Stomach (tissue), 8 donors: ENCODE measurements at regions not wholly inside any gene's neighbourhood (a gene's known extent, or its start where the extent isn't known, plus 50 kb on each side); places are given as distances from the start of the nearest gene placed in this dataset.
A peak's percentile ranks its signal among the peaks of the same experiment; 100 is the strongest.

Experiments
- DNase-seq, 2 donors: peaks; one replicate each; pipeline versions ENCODE4 v3.0.0 to v3.0.0-alpha.2; 2013 to 2019
- H3K27ac ChIP-seq, 5 donors: fragments of 200-600 bp in 4 of 5; sonication (generic) in 4 of 5; one replicate each; pipeline ENCODE4 v1.5.1; 2013 to 2019; ENCODE audit warnings: mild to moderate bottlenecking in 1 of 5, moderate library complexity in 1 of 5
- H3K27me3 ChIP-seq, 3 donors: fragments of 200-600 bp; sonication (generic); one replicate each; pipeline ENCODE4 v1.5.1; 2017 to 2019; ENCODE audit warnings: mixed run types in 1 of 3
- H3K36me3 ChIP-seq, 4 donors: fragments of 200-600 bp; sonication (generic); 1 replicate in 3 of 4; 2 replicates in 1 of 4; pipeline ENCODE4 v1.5.1; 2016 to 2019
- H3K4me1 ChIP-seq, 4 donors: fragments of 200-600 bp; sonication (generic); one replicate each; pipeline ENCODE4 v1.5.1; 2016 to 2019
- H3K4me3 ChIP-seq, 4 donors: fragments of 200-600 bp; sonication (generic) in 3 of 4; one replicate each; pipeline ENCODE4 v1.5.1; 2016 to 2019; ENCODE audit warnings: mild to moderate bottlenecking in 1 of 4
- H3K9me3 ChIP-seq, 4 donors: fragments of 200-600 bp; sonication (generic); one replicate each; pipeline ENCODE4 v1.5.1; 2016 to 2019
- EP300 ChIP-seq: sonication (generic); formaldehyde crosslinking; IDR thresholded peaks from one replicate; pipeline ENCODE4 v1.6.1; 2017; ENCODE audit warnings: antibody characterized with exemption
- POLR2A ChIP-seq, 4 donors: fragments of 450-650 bp; IDR thresholded peaks; one replicate each; pipeline ENCODE4 v1.6.1; 2016; ENCODE audit warnings: antibody characterized with exemption in 4 of 4, control low read depth in 2 of 4, mild to moderate bottlenecking in 1 of 4, moderate library complexity in 1 of 4
- POLR2AphosphoS5 ChIP-seq, 3 donors: sonication (generic); formaldehyde crosslinking; IDR thresholded peaks; one replicate each; pipeline ENCODE4 v1.6.1; 2016; ENCODE audit warnings: antibody characterized with exemption in 3 of 3
- WGBS, 5 donors: extraction: QIAGEN DNeasy Blood & Tissue Kit in 3 of 5; methylation state at CpG; one replicate each; pipeline versions ENCODE4 v1.1.5 to v1.1.7; 2013 to 2018; 5-methylcytosine and 5-hydroxymethylcytosine counted together
- intact Hi-C: fragments of 100-400 bp; cut with DNase I; formaldehyde crosslinking; loops from one replicate; pipeline ENCODE4 v1.15.1; 2023; ENCODE audit warnings: low total_unique reads
- TF ChIP-seq, protein P1 (sequence below), 7 experiments: fragments of 450-650 bp in 4 of 7; fragments of 200-600 bp in 3 of 7; sonication (generic) in 3 of 7; IDR thresholded peaks; one replicate each; pipeline ENCODE4 v1.5.1; 2016 to 2019; ENCODE audit warnings: antibody characterized with exemption in 7 of 7, control low read depth in 2 of 7, mild to moderate bottlenecking in 1 of 7
- donor health status: healthy with polysubstance abuse.
- donor health status: Bipolar disorder and iron deficiency.
- donor health status: healthy.

DNA sequence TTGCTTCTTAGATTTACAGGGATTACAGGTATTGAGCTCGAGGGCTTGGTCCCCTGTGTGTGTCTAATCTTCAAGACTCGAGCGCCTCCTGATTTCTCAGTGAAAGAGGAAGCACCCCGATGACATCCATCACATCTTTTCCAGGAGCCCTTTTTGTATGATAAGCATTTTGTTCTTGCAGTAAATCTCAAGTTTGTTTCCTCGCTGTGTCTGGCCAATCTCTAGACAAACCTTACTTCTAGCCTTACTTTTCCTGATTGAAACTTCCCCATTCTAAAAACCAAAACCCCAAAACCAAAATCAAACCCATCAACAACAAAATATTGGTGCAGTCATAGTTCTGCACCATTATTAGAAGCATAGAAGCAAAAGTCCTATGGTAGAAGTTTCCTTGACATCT is 286.0 kb downstream of the NFKBIZ start:
- no peak for TF ChIP-seq POLR2AphosphoS5 (IDR thresholded peaks at IDR 0.05)
- TF ChIP-seq, protein P1, sequence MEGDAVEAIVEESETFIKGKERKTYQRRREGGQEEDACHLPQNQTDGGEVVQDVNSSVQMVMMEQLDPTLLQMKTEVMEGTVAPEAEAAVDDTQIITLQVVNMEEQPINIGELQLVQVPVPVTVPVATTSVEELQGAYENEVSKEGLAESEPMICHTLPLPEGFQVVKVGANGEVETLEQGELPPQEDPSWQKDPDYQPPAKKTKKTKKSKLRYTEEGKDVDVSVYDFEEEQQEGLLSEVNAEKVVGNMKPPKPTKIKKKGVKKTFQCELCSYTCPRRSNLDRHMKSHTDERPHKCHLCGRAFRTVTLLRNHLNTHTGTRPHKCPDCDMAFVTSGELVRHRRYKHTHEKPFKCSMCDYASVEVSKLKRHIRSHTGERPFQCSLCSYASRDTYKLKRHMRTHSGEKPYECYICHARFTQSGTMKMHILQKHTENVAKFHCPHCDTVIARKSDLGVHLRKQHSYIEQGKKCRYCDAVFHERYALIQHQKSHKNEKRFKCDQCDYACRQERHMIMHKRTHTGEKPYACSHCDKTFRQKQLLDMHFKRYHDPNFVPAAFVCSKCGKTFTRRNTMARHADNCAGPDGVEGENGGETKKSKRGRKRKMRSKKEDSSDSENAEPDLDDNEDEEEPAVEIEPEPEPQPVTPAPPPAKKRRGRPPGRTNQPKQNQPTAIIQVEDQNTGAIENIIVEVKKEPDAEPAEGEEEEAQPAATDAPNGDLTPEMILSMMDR (IDR thresholded peaks at IDR 0.05) = no peak
- TF ChIP-seq POLR2A (IDR thresholded peaks at IDR 0.05) = no peak
- TF ChIP-seq EP300 = no peak
- Histone ChIP-seq H3K27me3 (no peaks in the 10 kb centered on the region), H3K36me3 (no peaks in the 10 kb centered on the region), H3K27ac (no peak overlapping the region), H3K4me3 (no peak overlapping the region), H3K4me1 (peaks cover under 1 to 19% (median 7%) of the 10 kb centered on the region in 4 donors), H3K9me3 (no peaks in the 10 kb centered on the region)
- DNase-seq = no peak
- WGBS, 5 donors = 84 to 89% (median 84%) methylated on average over 5 of the region's 5 CpGs
- intact Hi-C loops = no loop called here

DNA sequence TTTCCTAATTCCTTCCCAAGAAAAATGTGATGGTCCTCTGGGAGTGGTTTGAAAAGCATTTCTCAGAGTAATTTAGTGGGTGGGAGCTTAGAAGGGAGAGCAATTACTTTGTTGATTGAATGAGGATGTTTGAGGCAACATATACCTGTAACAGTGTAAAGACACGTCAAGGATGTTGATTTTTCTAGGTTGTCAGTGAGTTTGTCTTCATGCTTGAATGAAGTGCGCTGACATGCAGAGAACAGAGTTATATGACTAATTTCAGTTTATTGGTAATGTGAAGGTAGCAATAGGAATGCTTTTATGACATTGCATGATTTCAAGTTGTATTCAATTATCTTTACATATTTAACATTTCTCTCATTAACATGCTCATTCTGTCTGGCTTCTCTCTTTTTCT is 286.9 kb downstream of the NFKBIZ start:
- TF ChIP-seq POLR2A (IDR thresholded peaks at IDR 0.05) (no peak), POLR2AphosphoS5 (IDR thresholded peaks at IDR 0.05) (no peak), EP300 (no peak)
- TF ChIP-seq, protein P1 (IDR thresholded peaks at IDR 0.05) = no peak
- WGBS, 5 donors = 92 to 97% (median 95%) methylated on average over 2 of the region's 2 CpGs
- Histone ChIP-seq H3K9me3 (no peaks in the 10 kb centered on the region), H3K4me1 (peaks cover 0 to 21% (median 3%) of the 10 kb centered on the region in 4 donors), H3K27me3 (no peaks in the 10 kb centered on the region), H3K27ac (no peak overlapping the region), H3K4me3 (no peak overlapping the region), H3K36me3 (no peaks in the 10 kb centered on the region)
- no peak for DNase-seq
- intact Hi-C loops = no loop called here

DNA sequence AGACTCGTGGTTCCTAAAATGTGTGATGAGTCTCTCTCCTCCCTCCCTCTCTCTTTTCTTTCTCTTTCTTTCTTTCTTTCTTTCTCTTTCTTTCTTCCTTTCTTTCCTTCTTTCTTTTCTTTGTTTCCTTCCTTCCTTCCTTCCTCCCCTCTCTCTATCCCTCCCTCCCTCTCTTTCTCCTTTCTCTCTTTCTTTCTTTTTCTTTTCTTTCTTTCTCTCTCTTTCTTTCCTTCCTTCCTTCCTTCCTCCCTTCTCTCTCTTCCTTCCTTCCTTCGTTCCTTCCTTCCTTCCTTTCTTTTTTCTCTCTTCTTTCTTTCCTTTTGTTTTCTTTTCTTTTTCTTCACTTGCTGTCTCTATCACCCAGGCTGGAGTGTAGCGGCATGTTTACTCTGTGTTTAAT is 290.8 kb downstream of the NFKBIZ start:
- intact Hi-C loops = no loop called here
- WGBS, 5 donors = 89 to 94% (median 92%) methylated on average over 3 of the region's 3 CpGs
- H3K27me3 ChIP-seq = no peaks in the 10 kb centered on the region
- no peaks in the 10 kb centered on the region for H3K9me3 ChIP-seq
- DNase-seq = no peak
- peaks cover 0 to 26% (median 14%) of the 10 kb centered on the region in 4 donors for H3K4me1 ChIP-seq
- no peaks in the 10 kb centered on the region for H3K36me3 ChIP-seq
- no peak overlapping the region for H3K27ac ChIP-seq
- TF ChIP-seq EP300 = no peak
- TF ChIP-seq, protein P1 (IDR thresholded peaks at IDR 0.05) = no peak
- no peak overlapping the region for H3K4me3 ChIP-seq

DNA sequence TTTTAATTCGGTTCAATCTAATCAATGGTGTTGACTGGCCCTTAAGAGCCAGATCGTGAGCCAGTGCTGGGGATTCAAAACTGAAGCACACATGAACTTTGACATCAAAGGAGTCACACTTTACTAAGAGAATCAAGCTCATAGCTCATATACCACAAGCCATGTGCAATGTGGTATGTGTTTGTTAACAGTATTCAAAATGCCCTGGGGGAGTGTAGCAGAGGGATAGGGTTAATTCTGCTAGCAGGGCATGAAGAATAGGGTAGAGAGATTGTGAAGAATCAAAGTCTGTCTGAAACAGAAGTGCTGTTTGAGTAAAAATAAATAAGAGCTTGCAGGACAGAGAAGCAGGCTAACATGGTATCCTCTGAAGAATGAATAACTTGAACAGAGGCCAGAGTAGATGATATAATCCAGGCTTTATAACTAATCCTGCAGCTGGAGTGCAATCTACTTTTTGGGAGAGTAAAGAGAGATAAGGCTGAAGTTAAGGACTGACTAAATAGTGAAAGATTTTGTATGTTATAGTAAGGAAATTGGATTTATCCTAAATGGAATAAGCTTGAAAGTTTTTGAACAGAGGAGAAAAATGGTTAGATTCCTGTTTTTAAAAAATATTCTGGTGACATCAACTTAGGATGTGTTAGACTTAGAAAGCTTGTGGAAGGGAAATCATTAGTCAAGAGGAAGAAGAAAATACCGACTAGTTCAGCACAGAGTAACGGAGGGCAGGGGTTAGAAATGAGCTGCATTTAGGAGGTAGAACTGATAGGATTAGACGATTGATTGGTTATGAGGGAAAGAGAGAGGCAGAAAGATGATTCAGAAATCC is 292.0 kb downstream of the NFKBIZ start:
- H3K36me3 ChIP-seq = no peaks in the 10 kb centered on the region
- intact Hi-C loops = no loop called here

More for the DNA sequence above, 292.0 kb downstream of the NFKBIZ start:
- 43 to 72% (median 57%) methylated on average over 5 of the region's 5 CpGs for WGBS, 5 donors
- no peaks in the 10 kb centered on the region for H3K9me3 ChIP-seq
- TF ChIP-seq, protein P1 (IDR thresholded peaks at IDR 0.05) = no peak
- no peak overlapping the region for H3K4me3 ChIP-seq
- peak overlapping the region in 2 of 5 donors; percentile 16 to 44 for H3K27ac ChIP-seq
- peaks cover 0 to 26% (median 14%) of the 10 kb centered on the region in 4 donors for H3K4me1 ChIP-seq
- DNase-seq = peak in 1 of 2 donors; percentile 56
- H3K27me3 ChIP-seq = no peaks in the 10 kb centered on the region
